ENCODE measurements at regions not wholly inside any gene's neighbourhood (a gene's known extent, or its start where the extent isn't known, plus 50 kb on each side); places are given as distances from the start of the nearest gene placed in this dataset.

GRCh38 chr18:60172030-60172429 is 200.5 kb downstream of the MC4R start:
- DNase-seq (ENCODE audit: low read depth in 2 of 2): no peak
- H3K27me3 ChIP-seq (ENCODE audit: control insufficient read depth, insufficient read depth, low read length): no peaks in the 10 kb centered on the region
- no peak overlapping the region for H3K4me3 ChIP-seq (replicated peaks in 1 of 4; ENCODE audit: control extremely low read depth in 1 of 4, insufficient read depth in 1 of 4, low read depth in 3 of 4, low read length in 4 of 4)
- H2AFZ ChIP-seq (ENCODE audit: low read length): no peak overlapping the region
- H3K36me3 ChIP-seq (ENCODE audit: control insufficient read depth, insufficient read depth, low read length): no peaks in the 10 kb centered on the region
- no peaks in the 10 kb centered on the region for H4K20me1 ChIP-seq (ENCODE audit: control insufficient read depth, extremely low read depth, insufficient read depth, low read length)
- H3K27ac ChIP-seq (ENCODE audit: insufficient read depth, low read length): no peak overlapping the region
- H3K79me2 ChIP-seq (ENCODE audit: control insufficient read depth, insufficient read depth, low read length): no peaks in the 10 kb centered on the region
- no peaks in the 10 kb centered on the region for H3K4me1 ChIP-seq (ENCODE audit: control insufficient read depth, extremely low read depth, insufficient read depth, low read length)
- H3K9me3 ChIP-seq (ENCODE audit: control insufficient read depth, insufficient read depth, low read depth, low read length): no peaks in the 10 kb centered on the region
- H3K4me2 ChIP-seq (ENCODE audit: extremely low read depth, insufficient read depth, low read length): no peak overlapping the region
- no peak for TF ChIP-seq EZH2 (IDR thresholded peaks at IDR 0.05; ENCODE audit: low read length, missing control alignments)
- TF ChIP-seq CTCF (conservative IDR thresholded peaks at IDR 0.05 in 1 of 2, IDR thresholded peaks at IDR 0.05 in 1 of 2; ENCODE audit: low read depth in 1 of 2, low read length in 2 of 2): no peak
- H3K9ac ChIP-seq (ENCODE audit: insufficient read depth, low read length): no peak overlapping the region

- Histone ChIP-seq H3K27ac (ENCODE audit: insufficient read depth, low read length) (no peak overlapping the region), H3K4me3 (replicated peaks in 1 of 4; ENCODE audit: control extremely low read depth in 1 of 4, insufficient read depth in 1 of 4, low read depth in 3 of 4, low read length in 4 of 4) (no peak overlapping the region), H3K9ac (ENCODE audit: insufficient read depth, low read length) (no peak overlapping the region), H3K4me2 (ENCODE audit: extremely low read depth, insufficient read depth, low read length) (no peak overlapping the region), H3K27me3 (ENCODE audit: control insufficient read depth, insufficient read depth, low read length) (no peaks in the 10 kb centered on the region), H3K79me2 (ENCODE audit: control insufficient read depth, insufficient read depth, low read length) (no peaks in the 10 kb centered on the region), H3K4me1 (ENCODE audit: control insufficient read depth, extremely low read depth, insufficient read depth, low read length) (no peaks in the 10 kb centered on the region), H3K9me3 (ENCODE audit: control insufficient read depth, insufficient read depth, low read depth, low read length) (no peaks in the 10 kb centered on the region), H2AFZ (ENCODE audit: low read length) (no peak overlapping the region), H4K20me1 (ENCODE audit: control insufficient read depth, extremely low read depth, insufficient read depth, low read length) (no peaks in the 10 kb centered on the region), H3K36me3 (ENCODE audit: control insufficient read depth, insufficient read depth, low read length) (no peaks in the 10 kb centered on the region)
- no peak for TF ChIP-seq EZH2 (IDR thresholded peaks at IDR 0.05; ENCODE audit: low read length, missing control alignments)
- no peak for TF ChIP-seq CTCF (conservative IDR thresholded peaks at IDR 0.05 in 1 of 2, IDR thresholded peaks at IDR 0.05 in 1 of 2; ENCODE audit: low read depth in 1 of 2, low read length in 2 of 2)
- DNase-seq (ENCODE audit: low read depth in 2 of 2): no peak
Observed at GRCh38 chr18:60163622-60164021, 209.0 kb downstream of the MC4R start.

GRCh38 chr18:60162388-60162787 is 210.2 kb downstream of the MC4R start:
- H3K27me3 ChIP-seq (ENCODE audit: control insufficient read depth, insufficient read depth, low read length): no peaks in the 10 kb centered on the region
- H4K20me1 ChIP-seq (ENCODE audit: control insufficient read depth, extremely low read depth, insufficient read depth, low read length): no peaks in the 10 kb centered on the region
- H3K27ac ChIP-seq (ENCODE audit: insufficient read depth, low read length): no peak overlapping the region
- H3K9ac ChIP-seq (ENCODE audit: insufficient read depth, low read length): no peak overlapping the region
- H3K9me3 ChIP-seq (ENCODE audit: control insufficient read depth, insufficient read depth, low read depth, low read length): no peaks in the 10 kb centered on the region
- DNase-seq (ENCODE audit: low read depth in 2 of 2): no peak
- no peaks in the 10 kb centered on the region for H3K36me3 ChIP-seq (ENCODE audit: control insufficient read depth, insufficient read depth, low read length)
- H3K4me3 ChIP-seq (replicated peaks in 1 of 4; ENCODE audit: control extremely low read depth in 1 of 4, insufficient read depth in 1 of 4, low read depth in 3 of 4, low read length in 4 of 4): no peak overlapping the region
- no peak for TF ChIP-seq CTCF (conservative IDR thresholded peaks at IDR 0.05 in 1 of 2, IDR thresholded peaks at IDR 0.05 in 1 of 2; ENCODE audit: low read depth in 1 of 2, low read length in 2 of 2)
- TF ChIP-seq EZH2 (IDR thresholded peaks at IDR 0.05; ENCODE audit: low read length, missing control alignments): no peak
- no peak overlapping the region for H3K4me2 ChIP-seq (ENCODE audit: extremely low read depth, insufficient read depth, low read length)
- no peaks in the 10 kb centered on the region for H3K4me1 ChIP-seq (ENCODE audit: control insufficient read depth, extremely low read depth, insufficient read depth, low read length)
- no peak overlapping the region for H2AFZ ChIP-seq (ENCODE audit: low read length)
- H3K79me2 ChIP-seq (ENCODE audit: control insufficient read depth, insufficient read depth, low read length): no peaks in the 10 kb centered on the region
